Naive thymus-derived CD4-positive, alpha-beta T cell (primary cell): ENCODE measurements at regions not wholly inside any gene's neighbourhood (a gene's known extent, or its start where the extent isn't known, plus 50 kb on each side); places are given as distances from the start of the nearest gene placed in this dataset.
"Not testable (repeated sequence)": the region's sequence is repeated elsewhere in the genome, so short reads cannot be mapped to it uniquely, and the experiment has no call there.

Experiments used
- ATAC-seq: fragments of 150-1000 bp; cut with Tn5 transposase; 2 replicates; pipeline ENCODE4 v1.10.0; 2021; ENCODE audit warnings: mild to moderate bottlenecking, moderate library complexity
- CTCF ChIA-PET: fragments of 350-600 bp; sonication (Branson Sonifier 250); formaldehyde crosslinking; loops from one replicate; lab custom pipeline; 2021; ENCODE audit warnings: antibody characterized with exemption; lab: Charles Lee
- POLR2A ChIA-PET: fragments of 350-600 bp; sonication (Branson Sonifier 250); formaldehyde crosslinking; loops from one replicate; lab custom pipeline; 2021; ENCODE audit warnings: antibody characterized with exemption, inconsistent platforms; lab: Charles Lee
- DNase-seq, 9 donors: peaks; one replicate each; pipeline versions ENCODE4 v3.0.0 to v3.0.0-alpha.2; 2020 to 2022; ENCODE audit warnings: mixed read lengths in 1 of 9
- H3K27ac ChIP-seq: one replicate; pipeline ENCODE4 v1.7.0; 2013; ENCODE audit warnings: mild to moderate bottlenecking, low read depth, low read length, moderate library complexity
- H3K27me3 ChIP-seq, 2 donors: one replicate each; pipeline ENCODE4 v1.7.0; 2013; ENCODE audit warnings: low read length in 2 of 2, mild to moderate bottlenecking in 2 of 2, moderate library complexity in 2 of 2; ENCODE audit not compliant: control insufficient read depth in 2 of 2, insufficient read depth in 2 of 2
- H3K36me3 ChIP-seq, 3 experiments: 1 replicate in 2 of 3; 2 replicates in 1 of 3; pipeline ENCODE4 v1.7.0; 2013; ENCODE audit warnings: low read length in 3 of 3, mild to moderate bottlenecking in 3 of 3, moderate library complexity in 1 of 3; ENCODE audit not compliant: insufficient read depth in 3 of 3, control insufficient read depth in 2 of 3
- H3K4me1 ChIP-seq, 2 donors: one replicate each; pipeline ENCODE4 v1.7.0; 2013; ENCODE audit warnings: low read length in 2 of 2, mild to moderate bottlenecking in 2 of 2, moderate library complexity in 1 of 2; ENCODE audit not compliant: control insufficient read depth in 2 of 2, insufficient read depth in 2 of 2
- H3K4me3 ChIP-seq: 2 replicates; pipeline ENCODE4 v1.7.0; 2013; ENCODE audit warnings: mild to moderate bottlenecking, low read length
- H3K9me3 ChIP-seq, 3 experiments: 1 replicate in 2 of 3; 2 replicates in 1 of 3; pipeline ENCODE4 v1.7.0; 2013; ENCODE audit warnings: low read length in 3 of 3; ENCODE audit not compliant: control insufficient read depth in 2 of 3
- H3K27ac Mint-ChIP-seq, 9 donors: one replicate each; pipeline ENCODE4 v1.8.0; 2020 to 2022; ENCODE audit warnings: mixed read lengths in 9 of 9, mild to moderate bottlenecking in 8 of 9, moderate library complexity in 5 of 9, inconsistent platforms in 2 of 9
- H3K27me3 Mint-ChIP-seq, 5 donors: one replicate each; pipeline ENCODE4 v1.8.0; 2021 to 2022; ENCODE audit warnings: mixed read lengths in 5 of 5, mild to moderate bottlenecking in 1 of 5
- H3K36me3 Mint-ChIP-seq, 5 donors: one replicate each; pipeline ENCODE4 v1.8.0; 2020 to 2022; ENCODE audit warnings: mixed read lengths in 5 of 5, mild to moderate bottlenecking in 3 of 5, inconsistent platforms in 1 of 5
- H3K4me1 Mint-ChIP-seq, 7 donors: one replicate each; pipeline ENCODE4 v1.8.0; 2020 to 2022; ENCODE audit warnings: mixed read lengths in 7 of 7, mild to moderate bottlenecking in 3 of 7, inconsistent platforms in 1 of 7
- H3K4me3 Mint-ChIP-seq, 10 donors: one replicate each; pipeline ENCODE4 v1.8.0; 2020 to 2022; ENCODE audit warnings: mild to moderate bottlenecking in 10 of 10, mixed read lengths in 10 of 10, moderate library complexity in 6 of 10, inconsistent platforms in 2 of 10
- H3K9me3 Mint-ChIP-seq, 11 donors: one replicate each; pipeline ENCODE4 v1.8.0; 2020 to 2022; ENCODE audit warnings: mixed read lengths in 11 of 11, mild to moderate bottlenecking in 4 of 11, inconsistent platforms in 1 of 11, moderate library complexity in 1 of 11
- intact Hi-C, 2 donors: fragments of 100-400 bp; cut with micrococcal nuclease; formaldehyde crosslinking; loops; one replicate each; pipeline ENCODE4 v1.15.1; 2023

GRCh38 chr4:38297061-38297460 lies 336.9 kb downstream of the PTTG2 start:
- Histone ChIP-seq H3K27me3 (no peaks in the 10 kb centered on the region), H3K27ac (no peak overlapping the region), H3K9me3 (peaks cover 0 to 32% (median 15%) of the 10 kb centered on the region in 3 experiments), H3K4me3 (no peak overlapping the region), H3K4me1 (no peaks in the 10 kb centered on the region), H3K36me3 (no peaks in the 10 kb centered on the region)
- ATAC-seq: no peak
- ChIA-PET POLR2A (interaction anchor here (0.7 kb wide), 1 partner anchor 906 kb away, joined by 3 read pairs; no protein-coding TSS in a partner anchor), CTCF (no interaction called here)
- H3K4me3 Mint-ChIP-seq: no peak overlapping the region
- H3K36me3 Mint-ChIP-seq: peaks cover 4 to 45% (median 25%) of the 10 kb centered on the region in 5 donors
- H3K27me3 Mint-ChIP-seq: peaks cover 0 to 34% (median 0%) of the 10 kb centered on the region in 5 donors
- intact Hi-C loops: no loop called here
- no peak for DNase-seq
- peaks cover 18 to 77% (median 36%) of the 10 kb centered on the region in 11 donors for H3K9me3 Mint-ChIP-seq
- no peaks in the 10 kb centered on the region for H3K4me1 Mint-ChIP-seq
- no peak overlapping the region for H3K27ac Mint-ChIP-seq

- Mint-ChIP-seq H3K9me3 (peaks cover 20 to 75% (median 40%) of the 10 kb centered on the region in 11 donors), H3K36me3 (peaks cover 7 to 41% (median 25%) of the 10 kb centered on the region in 5 donors), H3K4me1 (peaks cover 0 to 3% (median 0%) of the 10 kb centered on the region in 7 donors), H3K27me3 (peaks cover 0 to 21% (median 0%) of the 10 kb centered on the region in 5 donors), H3K27ac (peak overlapping the region in 2 of 9 donors; percentile 51 to 53), H3K4me3 (no peak overlapping the region)
- H3K36me3 ChIP-seq: no peaks in the 10 kb centered on the region
- no peaks in the 10 kb centered on the region for H3K27me3 ChIP-seq
- no peaks in the 10 kb centered on the region for H3K4me1 ChIP-seq
- ChIA-PET POLR2A (interaction anchor here (0.9 to 1.7 kb wide), 2 partner anchors 9 to 12 kb away, joined by 3 to 5 read pairs; no protein-coding TSS in a partner anchor), CTCF (interaction anchor here (0.6 to 0.8 kb wide), 2 partner anchors 14 to 119 kb away, joined by 3 read pairs; no protein-coding TSS in a partner anchor)
- no peak for ATAC-seq
- intact Hi-C loops: no loop called here
- no peak overlapping the region for H3K27ac ChIP-seq
- peaks cover 0 to 29% (median 15%) of the 10 kb centered on the region in 3 experiments for H3K9me3 ChIP-seq
- no peak for DNase-seq
- no peak overlapping the region for H3K4me3 ChIP-seq
These were observed 338.9 kb downstream of the PTTG2 start for GRCh38 chr4:38298868-38299713.

GRCh38 chr4:38302910-38303309 lies 342.7 kb downstream of the PTTG2 start:
- Mint-ChIP-seq H3K27me3 (peaks cover 0 to 7% (median 0%) of the 10 kb centered on the region in 5 donors), H3K36me3 (peaks cover 7 to 30% (median 18%) of the 10 kb centered on the region in 5 donors), H3K4me1 (peaks cover 8 to 22% (median 17%) of the 10 kb centered on the region in 7 donors), H3K27ac (no peak overlapping the region), H3K4me3 (no peak overlapping the region), H3K9me3 (peaks cover 13 to 50% (median 30%) of the 10 kb centered on the region in 11 donors)
- ATAC-seq (no peak), DNase-seq (no peak)
- no peak overlapping the region for H3K27ac ChIP-seq
- POLR2A ChIA-PET: no interaction called here
- CTCF ChIA-PET: interaction anchor here (0.5 to 1.0 kb wide), 4 partner anchors 11 to 452 kb away, joined by 3 read pairs; no protein-coding TSS in a partner anchor
- H3K9me3 ChIP-seq: peaks cover 0 to 25% (median 15%) of the 10 kb centered on the region in 3 experiments
- peaks cover 0 to 5% of the 10 kb centered on the region in 2 donors for H3K4me1 ChIP-seq
- no peaks in the 10 kb centered on the region for H3K27me3 ChIP-seq
- intact Hi-C loops: loop anchor here in 1 of 2 donors (5.0 kb wide), 1 partner anchor 544 kb away; no protein-coding TSS in a partner anchor
- H3K36me3 ChIP-seq: no peaks in the 10 kb centered on the region
- no peak overlapping the region for H3K4me3 ChIP-seq

- Mint-ChIP-seq H3K4me1 (peaks cover 10 to 33% (median 25%) of the 10 kb centered on the region in 7 donors), H3K9me3 (peaks cover 6 to 36% (median 19%) of the 10 kb centered on the region in 11 donors), H3K27ac (peak overlapping the region in 1 of 9 donors; percentile 19), H3K36me3 (peaks cover 3 to 23% (median 12%) of the 10 kb centered on the region in 5 donors), H3K27me3 (peaks cover 0 to 19% (median 0%) of the 10 kb centered on the region in 5 donors)
- H3K36me3 ChIP-seq, ATAC-seq, H3K27ac ChIP-seq, H3K4me3 Mint-ChIP-seq, H3K4me3 ChIP-seq, H3K27me3 ChIP-seq, DNase-seq: not testable (repeated sequence)
- ChIA-PET POLR2A (interaction anchor here (0.6 to 1.2 kb wide), 3 partner anchors 10 to 370 kb away, joined by 3 read pairs; no protein-coding TSS in a partner anchor), CTCF (interaction anchor here (0.7 to 1.0 kb wide), 3 partner anchors 15 to 372 kb away, joined by 3 to 6 read pairs (median 3); no protein-coding TSS in a partner anchor)
- intact Hi-C loops: loop anchor here in 1 of 2 donors (5.0 kb wide), 1 partner anchor 543 kb away; no protein-coding TSS in a partner anchor
- H3K4me1 ChIP-seq: peaks cover 6 to 11% of the 10 kb centered on the region in 2 donors
- peaks cover 0 to 12% (median 0%) of the 10 kb centered on the region in 3 experiments for H3K9me3 ChIP-seq
These were observed 344.3 kb downstream of the PTTG2 start for GRCh38 chr4:38304460-38304859.

GRCh38 chr4:38306482-38307071 lies 346.4 kb downstream of the PTTG2 start:
- CTCF ChIA-PET: no interaction called here
- H3K9me3 ChIP-seq: peaks cover 0 to 7% (median 0%) of the 10 kb centered on the region in 3 experiments
- H3K4me3 ChIP-seq: no peak overlapping the region
- H3K4me1 Mint-ChIP-seq: peaks cover 24 to 54% (median 47%) of the 10 kb centered on the region in 7 donors
- no peak overlapping the region for H3K27ac ChIP-seq
- peaks cover 0 to 24% (median 0%) of the 10 kb centered on the region in 5 donors for H3K27me3 Mint-ChIP-seq
- peaks cover 24 to 32% of the 10 kb centered on the region in 2 donors for H3K4me1 ChIP-seq
- H3K36me3 Mint-ChIP-seq: peaks cover 0 to 17% (median 4%) of the 10 kb centered on the region in 5 donors
- H3K27me3 ChIP-seq: no peaks in the 10 kb centered on the region
- peaks cover 0 to 16% (median 9%) of the 10 kb centered on the region in 11 donors for H3K9me3 Mint-ChIP-seq
- no peaks in the 10 kb centered on the region for H3K36me3 ChIP-seq
- POLR2A ChIA-PET: interaction anchor here (0.7 to 2.2 kb wide), 5 partner anchors 10 to 723 kb away, joined by 3 to 6 read pairs (median 4); no protein-coding TSS in a partner anchor
- H3K4me3 Mint-ChIP-seq: peak overlapping the region in 9 of 10 donors; percentile 4 to 68 (median 51)
- DNase-seq: peak in 3 of 9 donors; percentile 17 to 32 (median 24)
- ATAC-seq: no peak
- peak overlapping the region; percentile 1 to 77 (median 54) for H3K27ac Mint-ChIP-seq
- intact Hi-C loops: loop anchor here in 1 of 2 donors (1.0 kb wide), 2 partner anchors 13 to 145 kb away; no protein-coding TSS in a partner anchor
